BE2C (cell line): ENCODE measurements at regions not wholly inside any gene's neighbourhood (a gene's known extent, or its start where the extent isn't known, plus 50 kb on each side); places are given as distances from the start of the nearest gene placed in this dataset.

Source experiments
- DNase-seq: peaks from one replicate; pipeline ENCODE4 v3.0.0-alpha.2; 2020
- H3K27me3 ChIP-seq: fragments of 250-450 bp; sonication (Bioruptor Pico); 2 replicates; pipeline ENCODE4 v1.5.1; 2020; ENCODE audit warnings: mild to moderate bottlenecking
- H3K36me3 ChIP-seq: fragments of 250-450 bp; sonication (Bioruptor Pico); 2 replicates; pipeline ENCODE4 v1.5.1; 2020; ENCODE audit warnings: mild to moderate bottlenecking
- H3K4me1 ChIP-seq: fragments of 250-450 bp; sonication (Bioruptor Pico); 2 replicates; pipeline ENCODE4 v1.5.1; 2020
- H3K4me3 ChIP-seq: 2 replicates; pipeline ENCODE4 v1.5.1; 2011; ENCODE audit warnings: low read depth, low read length
- H3K9me3 ChIP-seq: fragments of 250-450 bp; sonication (Bioruptor Pico); 2 replicates; pipeline ENCODE4 v1.5.1; 2020
- TF ChIP-seq, protein P1 (sequence below): IDR thresholded peaks from 2 replicates; pipeline ENCODE4 v1.5.1; 2012; ENCODE audit warnings: mild to moderate bottlenecking, low read depth, low read length

DNA sequence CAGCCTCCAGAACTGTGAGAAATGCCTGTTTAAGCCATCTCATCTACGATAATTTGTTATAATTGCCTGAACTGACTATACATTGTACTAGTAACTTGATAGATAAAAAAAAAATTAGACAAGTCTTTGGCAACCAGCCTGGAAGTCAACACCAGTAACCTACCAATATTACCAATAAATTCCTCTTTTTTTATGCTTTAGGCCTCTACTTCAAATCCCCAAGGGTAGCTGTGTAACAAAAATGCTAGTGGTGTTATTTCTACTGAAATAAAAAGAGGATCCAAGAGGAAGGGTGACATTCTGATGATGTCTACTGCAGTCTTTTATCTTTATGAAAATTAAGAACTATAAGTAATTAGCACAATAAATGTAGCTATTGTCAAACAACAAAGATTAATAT, 151.7 kb upstream of the SAMSN1 start:
- Histone ChIP-seq H3K9me3 (no peaks in the 10 kb centered on the region), H3K27me3 (no peaks in the 10 kb centered on the region), H3K4me3 (no peak overlapping the region), H3K4me1 (no peaks in the 10 kb centered on the region), H3K36me3 (no peaks in the 10 kb centered on the region)
- no peak for DNase-seq
- TF ChIP-seq, protein P1, sequence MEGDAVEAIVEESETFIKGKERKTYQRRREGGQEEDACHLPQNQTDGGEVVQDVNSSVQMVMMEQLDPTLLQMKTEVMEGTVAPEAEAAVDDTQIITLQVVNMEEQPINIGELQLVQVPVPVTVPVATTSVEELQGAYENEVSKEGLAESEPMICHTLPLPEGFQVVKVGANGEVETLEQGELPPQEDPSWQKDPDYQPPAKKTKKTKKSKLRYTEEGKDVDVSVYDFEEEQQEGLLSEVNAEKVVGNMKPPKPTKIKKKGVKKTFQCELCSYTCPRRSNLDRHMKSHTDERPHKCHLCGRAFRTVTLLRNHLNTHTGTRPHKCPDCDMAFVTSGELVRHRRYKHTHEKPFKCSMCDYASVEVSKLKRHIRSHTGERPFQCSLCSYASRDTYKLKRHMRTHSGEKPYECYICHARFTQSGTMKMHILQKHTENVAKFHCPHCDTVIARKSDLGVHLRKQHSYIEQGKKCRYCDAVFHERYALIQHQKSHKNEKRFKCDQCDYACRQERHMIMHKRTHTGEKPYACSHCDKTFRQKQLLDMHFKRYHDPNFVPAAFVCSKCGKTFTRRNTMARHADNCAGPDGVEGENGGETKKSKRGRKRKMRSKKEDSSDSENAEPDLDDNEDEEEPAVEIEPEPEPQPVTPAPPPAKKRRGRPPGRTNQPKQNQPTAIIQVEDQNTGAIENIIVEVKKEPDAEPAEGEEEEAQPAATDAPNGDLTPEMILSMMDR: no peak

DNA sequence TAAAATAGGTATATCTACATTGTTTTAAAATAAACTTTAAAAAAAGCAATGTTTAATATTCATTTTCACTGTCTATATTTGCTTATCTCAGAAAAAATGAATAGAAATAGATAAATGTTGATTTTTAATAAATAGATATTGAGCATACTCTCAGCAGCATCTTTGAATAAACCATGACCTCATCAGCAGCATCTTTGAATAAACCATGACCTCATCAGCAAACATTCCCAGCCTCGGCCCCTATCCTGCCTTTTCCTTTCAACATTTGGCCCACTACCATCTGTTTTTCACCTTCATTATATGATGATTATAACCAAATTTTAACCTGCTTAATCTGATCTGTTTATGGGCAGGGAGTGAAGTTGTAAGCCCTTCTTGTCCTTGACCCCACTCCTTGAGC, 148.7 kb upstream of the SAMSN1 start:
- H3K4me3 ChIP-seq: no peak overlapping the region
- TF ChIP-seq, protein P1: no peak

DNA sequence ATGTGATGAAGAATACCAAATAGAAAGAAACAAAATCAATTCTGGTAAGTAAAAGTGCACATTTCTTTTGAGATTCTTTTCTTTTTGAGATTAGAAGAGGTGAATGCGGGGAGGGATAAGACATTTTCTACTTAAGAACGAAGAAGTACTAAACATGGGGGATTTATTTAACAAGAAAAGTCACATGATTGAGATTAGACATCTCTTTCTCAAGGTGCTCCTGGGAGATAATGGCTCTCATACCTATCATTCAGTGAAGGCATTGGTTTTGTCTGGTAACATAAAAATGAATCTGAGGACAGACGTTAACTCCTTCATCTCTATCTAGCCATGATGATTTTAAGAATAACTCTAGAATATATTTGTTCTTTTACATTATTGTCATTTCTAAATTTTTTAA, 147.9 kb upstream of the SAMSN1 start:
- TF ChIP-seq, protein P1: no peak
- Histone ChIP-seq H3K36me3 (no peaks in the 10 kb centered on the region), H3K4me1 (no peaks in the 10 kb centered on the region), H3K27me3 (no peaks in the 10 kb centered on the region), H3K4me3 (no peak overlapping the region), H3K9me3 (no peaks in the 10 kb centered on the region)
- no peak for DNase-seq

More for the DNA sequence above, 148.7 kb upstream of the SAMSN1 start:
- no peaks in the 10 kb centered on the region for H3K27me3 ChIP-seq
- no peaks in the 10 kb centered on the region for H3K9me3 ChIP-seq
- no peaks in the 10 kb centered on the region for H3K36me3 ChIP-seq
- no peaks in the 10 kb centered on the region for H3K4me1 ChIP-seq
- DNase-seq: no peak

DNA sequence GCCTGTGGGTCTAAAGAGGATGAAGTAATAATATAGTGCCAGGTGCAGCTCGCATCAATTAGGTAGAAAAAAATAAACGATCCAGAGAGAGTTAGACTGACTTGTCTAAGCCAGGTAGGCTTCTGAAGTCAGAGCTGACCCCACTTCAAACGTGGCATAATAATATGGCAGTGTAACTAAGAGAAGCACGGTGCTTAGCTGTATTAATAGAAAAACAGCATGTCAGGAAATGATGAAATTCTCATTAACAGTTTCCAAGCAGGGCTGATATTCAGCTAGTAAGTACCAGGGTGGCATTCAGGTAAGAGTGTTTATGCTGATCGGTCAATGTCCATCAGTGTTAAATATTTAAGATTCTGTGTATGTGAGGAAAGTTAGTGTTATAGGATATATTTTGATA, 145.8 kb upstream of the SAMSN1 start:
- Histone ChIP-seq H3K9me3 (no peaks in the 10 kb centered on the region), H3K36me3 (no peaks in the 10 kb centered on the region), H3K4me3 (no peak overlapping the region), H3K27me3 (no peaks in the 10 kb centered on the region), H3K4me1 (no peaks in the 10 kb centered on the region)
- TF ChIP-seq, protein P1: no peak
- DNase-seq: no peak

DNA sequence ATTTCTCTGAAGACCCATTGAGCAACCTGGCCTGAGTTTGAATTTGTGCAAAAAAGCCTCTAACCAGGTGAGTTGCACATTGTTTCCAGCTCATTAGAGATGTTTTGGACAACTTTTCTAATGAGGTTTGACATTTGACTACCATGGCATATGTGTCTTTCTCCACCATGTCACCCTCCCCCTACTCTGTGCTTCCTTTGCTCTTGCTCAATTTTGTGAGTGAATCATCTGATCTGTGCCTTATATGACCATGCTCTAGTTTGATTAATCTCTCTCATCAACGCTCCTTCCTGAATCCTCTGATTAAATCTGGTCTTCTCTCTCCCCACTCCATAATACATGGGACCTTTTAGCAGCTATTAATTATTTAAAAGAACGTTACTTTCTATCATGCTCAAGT, 144.8 kb upstream of the SAMSN1 start:
- Histone ChIP-seq H3K4me3 (no peak overlapping the region), H3K4me1 (no peaks in the 10 kb centered on the region), H3K9me3 (no peaks in the 10 kb centered on the region), H3K27me3 (no peaks in the 10 kb centered on the region), H3K36me3 (no peaks in the 10 kb centered on the region)
- TF ChIP-seq, protein P1: no peak
- no peak for DNase-seq

DNA sequence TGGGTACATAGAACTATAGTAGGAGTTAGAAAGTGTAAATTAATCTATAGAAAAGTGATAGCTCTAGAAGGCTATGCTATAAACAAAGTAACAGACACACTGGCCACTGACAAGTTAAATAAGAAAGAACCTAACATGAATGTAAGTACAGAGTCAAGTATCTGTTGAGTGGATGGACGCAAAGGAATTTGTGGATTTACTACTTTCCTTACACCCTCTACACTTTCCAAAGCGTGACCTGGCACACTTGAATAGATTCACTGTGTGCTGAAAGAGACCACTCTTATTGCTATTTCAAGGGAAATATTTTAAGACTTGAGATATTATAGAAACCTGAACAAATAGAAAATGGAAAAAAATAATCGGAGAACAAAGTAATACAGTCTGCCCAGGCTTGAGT, 142.8 kb upstream of the SAMSN1 start:
- Histone ChIP-seq H3K4me1 (no peaks in the 10 kb centered on the region), H3K27me3 (no peaks in the 10 kb centered on the region), H3K36me3 (no peaks in the 10 kb centered on the region), H3K4me3 (no peak overlapping the region), H3K9me3 (no peaks in the 10 kb centered on the region)
- no peak for DNase-seq
- TF ChIP-seq, protein P1: no peak
